Hippocampal formation (tissue), 2 donors: ENCODE measurements at regions not wholly inside any gene's neighbourhood (a gene's known extent, or its start where the extent isn't known, plus 50 kb on each side); places are given as distances from the start of the nearest gene placed in this dataset.
"Not testable (repeated sequence)": the region's sequence is repeated elsewhere in the genome, so short reads cannot be mapped to it uniquely, and the experiment has no call there.

Experiments used
- DNase-seq, 2 donors: peaks; one replicate each; lab custom pipeline; 2025; lab: John Stamatoyannopoulos, UW

DNA sequence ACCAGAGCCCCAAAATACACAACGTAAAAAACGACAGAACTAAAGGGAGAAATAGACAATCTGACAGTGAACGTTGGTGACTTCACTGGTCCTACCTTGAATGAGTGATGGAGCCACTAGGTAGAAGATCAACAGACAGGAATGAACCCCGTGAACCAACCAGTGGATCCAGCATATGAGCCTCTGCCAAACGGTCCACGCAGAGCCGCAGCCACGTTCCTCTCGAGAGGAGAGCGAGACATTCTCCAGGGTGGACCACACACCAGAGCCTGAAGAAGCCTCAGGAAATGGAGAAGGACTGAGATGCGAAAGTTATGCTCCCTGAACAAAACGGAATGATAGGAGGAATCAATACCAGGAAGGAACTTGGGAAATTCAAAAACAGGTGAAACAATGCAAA, 178.4 kb downstream of the RTP5 start:
- no peak for DNase-seq

DNA sequence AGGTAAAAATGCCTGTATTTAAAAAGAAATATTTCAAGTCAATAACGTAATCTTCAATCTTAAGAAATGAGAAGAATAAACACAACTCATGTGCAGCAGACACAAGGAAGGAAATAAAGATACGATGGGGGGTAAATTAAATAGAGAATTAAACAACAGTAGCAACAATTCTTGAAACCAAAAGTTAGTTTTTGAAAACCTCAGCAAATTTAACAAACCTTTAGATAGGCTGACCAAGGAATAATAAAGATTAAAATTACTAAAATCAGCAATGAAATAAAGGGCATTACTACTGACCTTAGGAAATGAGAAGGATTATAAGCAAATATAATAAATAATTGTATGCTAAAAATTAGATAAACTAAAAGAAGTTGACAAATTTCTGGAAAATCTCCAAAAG, 178.9 kb downstream of the RTP5 start:
- no peak for DNase-seq

DNA sequence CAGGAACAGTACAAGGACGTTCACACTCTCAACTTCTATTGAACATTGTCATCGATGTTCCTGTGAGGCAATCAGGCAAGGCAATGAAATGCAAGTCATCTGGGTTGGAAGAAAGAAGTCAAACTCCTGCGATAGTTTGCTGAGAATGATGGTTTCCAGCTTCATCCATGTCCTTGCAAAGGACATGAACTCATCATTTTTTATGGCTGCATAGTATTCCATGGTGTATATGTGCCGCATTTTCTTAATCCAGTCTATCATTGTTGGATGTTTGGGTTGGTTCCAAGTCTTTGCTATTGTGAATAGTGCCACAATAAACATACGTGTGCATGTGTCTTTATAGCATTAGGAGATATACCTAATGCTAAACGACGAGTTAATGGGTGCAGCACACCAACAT, 180.0 kb downstream of the RTP5 start:
- not testable (repeated sequence) for DNase-seq

DNA sequence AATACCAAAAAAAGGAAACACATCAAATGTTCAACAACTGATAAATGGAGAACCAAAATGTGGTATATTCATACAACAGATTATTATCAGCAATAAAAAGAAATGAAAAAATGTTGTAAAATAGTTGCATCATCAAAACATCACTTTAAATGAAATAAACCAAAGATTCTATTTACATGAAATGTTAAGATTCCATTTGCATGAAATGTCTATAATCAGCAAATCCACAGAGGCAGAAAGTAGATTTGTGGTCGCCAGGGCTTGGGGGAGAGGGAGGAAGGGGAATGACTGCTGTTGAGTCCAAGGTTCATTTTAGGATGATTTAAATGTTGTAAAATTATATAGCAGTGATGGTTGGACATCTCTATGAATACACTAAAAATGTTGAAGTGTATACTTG, 181.9 kb downstream of the RTP5 start:
- no peak for DNase-seq

DNA sequence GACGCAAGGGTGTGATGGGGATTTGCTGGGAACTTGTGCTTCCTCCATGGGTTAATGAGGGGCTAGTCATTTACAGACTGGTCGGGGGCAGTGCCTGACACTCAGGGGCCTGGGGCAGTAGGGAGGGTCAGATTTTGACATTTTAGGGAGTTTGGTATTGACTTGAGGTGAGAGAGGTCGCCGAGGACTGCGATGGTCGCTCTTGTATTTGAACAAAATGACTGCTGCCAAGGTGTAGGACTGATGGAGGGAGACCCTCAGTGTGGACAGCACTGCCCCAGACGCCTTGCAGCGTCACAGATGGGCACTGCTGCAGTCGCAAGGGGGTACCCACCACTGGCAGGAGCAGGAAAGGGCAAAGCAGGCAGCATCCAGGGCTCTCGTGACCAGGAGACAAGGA, 182.9 kb downstream of the RTP5 start:
- DNase-seq: no peak

DNA sequence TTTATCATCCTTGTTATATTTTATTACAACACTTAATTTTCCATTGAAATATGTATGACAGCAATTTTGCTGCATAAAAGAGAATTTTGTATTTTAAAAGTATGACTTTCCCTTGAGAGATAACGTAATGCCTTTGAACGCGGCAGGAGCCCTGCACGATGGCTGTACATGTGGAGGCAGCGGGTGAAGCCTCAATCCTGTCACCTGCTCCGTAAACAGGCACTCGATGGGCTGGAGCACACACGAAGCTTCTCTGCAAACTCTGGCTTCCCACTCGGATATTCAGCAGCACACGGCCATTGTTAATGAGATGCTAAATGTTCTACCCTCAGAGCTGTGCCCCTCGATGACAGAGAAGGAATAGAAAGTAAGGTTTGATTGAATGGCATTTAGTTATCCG, 184.4 kb downstream of the RTP5 start:
- no peak for DNase-seq

DNA sequence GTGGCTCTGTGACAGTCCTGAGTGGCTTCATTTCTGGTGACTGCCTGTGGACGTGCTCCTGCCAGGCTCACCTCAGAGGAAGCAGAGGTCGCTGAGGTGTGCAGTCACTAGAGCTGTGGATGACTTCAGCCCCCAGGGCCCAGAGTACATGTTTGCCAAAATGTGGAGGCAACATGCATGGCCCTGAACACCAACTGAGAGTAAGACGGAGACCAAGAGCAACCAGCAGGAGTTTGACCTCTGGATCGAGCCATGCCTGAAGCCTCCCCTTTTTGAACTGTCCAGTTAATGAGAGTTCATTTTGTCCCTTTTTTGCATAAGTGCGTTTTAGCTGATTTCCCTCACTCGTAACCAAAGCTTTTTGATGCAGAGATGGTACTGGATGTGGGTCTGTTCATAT, 184.9 kb downstream of the RTP5 start:
- no peak for DNase-seq

DNA sequence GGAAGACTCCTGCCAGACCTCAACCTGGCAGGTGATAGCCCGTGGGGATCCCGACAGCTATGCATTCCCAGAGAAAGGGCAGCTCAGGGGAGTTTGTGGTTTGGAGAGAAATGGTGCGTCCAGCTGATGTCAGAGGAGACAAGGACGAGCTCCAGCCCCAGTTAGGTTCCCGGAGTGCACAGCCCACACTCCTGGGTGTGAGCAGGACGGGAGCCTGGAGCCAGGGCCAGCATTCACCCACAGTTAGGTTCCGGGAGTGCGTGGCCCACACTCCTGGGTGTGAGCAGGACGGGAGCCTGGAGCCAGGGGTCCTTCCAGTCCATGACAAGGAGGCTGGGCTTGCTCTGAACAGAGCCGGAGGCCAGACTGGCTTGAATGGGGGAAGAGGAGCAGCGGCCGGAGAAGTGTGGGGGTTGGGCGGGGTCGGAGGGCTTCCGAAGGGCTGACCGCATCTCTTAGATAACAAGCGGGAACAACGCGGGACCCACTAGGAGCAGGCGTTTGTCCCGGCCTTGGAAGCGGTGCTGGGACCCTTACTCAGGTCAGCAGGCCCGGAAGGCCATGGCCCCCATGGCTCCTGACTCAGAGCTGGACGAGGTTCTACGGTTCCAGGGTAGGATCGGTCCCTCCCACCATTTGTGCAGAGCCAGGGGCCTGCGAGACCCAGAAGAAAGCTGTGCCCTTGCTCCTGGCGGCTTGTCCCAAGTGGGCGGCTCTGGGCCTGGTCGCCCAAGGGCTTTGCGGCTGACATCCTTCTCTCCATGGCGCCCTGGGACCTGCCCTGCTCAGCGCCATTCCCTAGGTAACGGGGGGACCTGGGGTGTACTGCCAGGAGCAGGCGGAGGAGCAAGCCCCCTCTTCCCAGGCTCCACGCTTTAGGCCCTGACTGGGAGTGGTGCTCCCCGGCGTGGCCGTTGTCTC, 185.6 kb downstream of the RTP5 start:
- DNase-seq: no peak

DNA sequence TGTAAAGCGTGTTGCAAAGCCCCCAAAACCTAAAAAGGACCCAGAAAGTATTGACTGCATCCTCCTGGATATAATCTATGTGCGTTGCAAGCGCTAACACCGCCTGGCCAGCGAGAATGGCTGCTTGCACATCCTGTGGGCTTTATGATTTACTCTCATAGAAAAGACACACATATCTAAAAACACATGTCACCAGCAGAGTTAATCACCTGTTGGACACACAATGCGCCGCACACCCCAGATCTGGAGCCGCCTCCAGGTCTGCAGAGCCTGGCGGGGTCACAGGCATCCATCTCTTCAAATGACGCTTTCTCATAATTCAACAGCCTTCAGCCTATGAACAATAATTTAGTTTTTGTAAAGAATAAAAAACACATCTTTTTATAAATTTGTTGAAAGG, 186.5 kb downstream of the RTP5 start:
- DNase-seq: no peak

DNA sequence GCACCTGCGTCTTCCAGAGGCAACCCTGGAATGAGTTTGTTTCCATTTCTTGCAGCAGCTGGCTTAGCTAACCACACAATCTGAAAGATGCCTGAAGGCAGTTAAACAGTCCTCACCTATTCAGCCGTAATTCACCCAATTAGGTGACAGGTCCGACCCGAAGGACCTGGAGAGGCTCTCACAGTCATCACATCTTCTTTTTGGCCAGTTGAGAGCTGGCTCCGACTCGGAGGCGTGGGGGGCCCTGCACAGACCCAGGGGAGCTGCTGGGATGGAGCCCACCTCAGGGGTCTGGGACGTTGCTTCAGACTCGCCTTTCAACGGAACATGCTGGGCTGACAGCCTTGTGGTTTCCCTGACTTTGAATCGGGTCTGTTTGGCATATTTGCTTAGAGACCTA, 187.3 kb downstream of the RTP5 start:
- no peak for DNase-seq

DNA sequence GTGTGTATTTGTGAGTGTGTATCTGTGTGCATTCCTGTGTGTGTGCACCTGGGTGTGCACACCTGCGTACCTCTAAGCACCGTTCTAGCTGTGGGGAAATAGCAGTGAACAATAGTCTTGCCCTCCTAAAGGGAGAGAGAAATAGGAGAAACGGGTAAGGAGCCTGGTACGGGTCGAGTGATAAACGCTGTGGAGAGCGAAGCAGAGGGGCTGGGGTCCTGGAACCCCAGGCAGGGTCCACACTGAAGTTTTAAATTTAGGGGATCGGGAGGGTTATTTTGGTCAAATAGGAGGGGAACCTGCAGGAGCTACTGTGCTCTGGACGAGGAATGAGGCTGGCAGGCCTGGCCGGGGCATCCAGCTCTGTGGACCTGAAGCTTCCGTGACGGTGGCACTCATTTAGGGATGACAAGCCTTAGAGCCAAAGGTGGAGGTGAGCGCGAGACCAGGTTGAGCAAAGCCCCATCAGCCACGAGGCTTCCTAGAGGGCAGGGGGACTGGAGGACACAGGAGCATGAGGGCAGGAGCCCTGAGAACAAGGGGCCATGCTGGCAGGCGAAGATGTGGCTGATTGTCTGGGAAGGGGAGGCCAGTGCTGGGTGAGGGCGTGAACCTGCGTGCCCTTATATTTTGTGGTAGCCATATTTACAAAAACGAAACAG, 188.0 kb downstream of the RTP5 start:
- DNase-seq: no peak

DNA sequence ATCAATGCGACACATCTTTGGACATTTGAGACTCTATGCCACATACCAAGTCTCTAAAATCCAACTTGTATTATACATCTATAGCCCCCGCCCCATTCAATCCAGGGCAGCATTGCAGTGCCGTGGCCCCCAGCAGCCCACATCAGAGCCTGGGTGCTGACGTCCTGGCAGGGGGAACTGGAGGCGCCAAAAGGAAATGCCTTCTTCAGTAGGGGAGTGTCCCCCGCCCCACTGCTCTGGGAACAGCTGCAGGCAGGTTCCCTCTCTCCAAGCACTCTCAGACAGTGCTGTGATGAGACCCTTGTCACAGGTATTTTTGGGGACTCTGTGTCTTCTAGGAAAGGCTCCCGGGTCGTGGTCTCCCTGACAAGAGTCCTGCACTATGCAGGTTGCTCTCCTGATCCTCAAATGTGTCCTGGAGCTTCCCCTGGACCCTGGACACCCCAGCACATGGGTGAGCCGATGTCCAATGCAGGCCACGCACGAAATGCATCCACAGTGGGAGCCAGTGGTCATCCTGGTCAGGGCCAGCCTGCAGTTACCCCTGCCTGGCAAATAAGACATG, 188.7 kb downstream of the RTP5 start:
- DNase-seq: no peak

DNA sequence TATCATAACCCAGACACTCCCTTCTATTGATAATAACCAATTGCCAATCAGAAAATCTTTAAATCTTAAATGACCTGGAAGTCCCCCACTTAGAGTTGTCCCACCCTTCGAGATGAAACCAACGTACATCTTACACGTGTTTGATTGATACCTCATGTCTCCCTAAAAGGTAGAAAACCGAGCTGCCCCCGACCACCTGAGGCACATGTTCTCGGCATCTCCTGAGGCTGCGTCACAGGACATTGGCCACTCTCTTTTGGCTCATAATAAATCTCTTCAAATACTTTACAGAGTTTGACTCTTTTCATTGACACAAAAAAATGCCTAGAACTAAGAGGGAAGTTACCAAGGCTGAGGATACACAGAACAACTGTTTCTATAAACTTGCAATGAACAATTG, 190.0 kb downstream of the RTP5 start:
- no peak for DNase-seq

DNA sequence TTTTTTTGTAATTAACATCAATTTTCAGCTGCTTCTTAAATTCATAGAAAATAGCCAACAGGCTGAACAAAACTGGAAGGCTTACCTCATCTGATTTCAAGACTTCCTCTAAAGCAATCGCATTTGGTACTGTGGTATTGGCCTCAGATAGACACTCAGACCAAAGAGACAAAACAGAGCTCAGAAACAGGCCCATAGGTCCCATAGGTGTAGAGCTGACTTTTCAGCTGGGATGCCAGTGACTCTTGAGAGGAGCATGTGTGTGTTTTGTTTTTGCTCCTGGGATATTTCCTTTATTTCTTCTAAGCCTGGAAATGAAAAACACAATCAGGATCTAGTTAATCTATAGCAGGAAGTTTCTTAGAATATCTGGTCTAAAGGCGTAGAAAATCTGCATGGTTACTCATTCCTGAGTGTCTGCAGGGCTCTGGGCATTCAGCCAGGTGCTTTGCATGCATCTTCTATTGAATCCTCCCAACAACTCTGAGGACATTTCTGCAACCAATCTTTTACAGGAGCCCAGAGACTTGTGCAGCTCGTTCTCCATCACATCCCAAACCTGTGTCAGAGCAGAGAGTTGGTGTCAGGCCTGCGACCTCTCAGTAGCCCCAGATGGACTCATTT, 190.8 kb downstream of the RTP5 start:
- DNase-seq: no peak

DNA sequence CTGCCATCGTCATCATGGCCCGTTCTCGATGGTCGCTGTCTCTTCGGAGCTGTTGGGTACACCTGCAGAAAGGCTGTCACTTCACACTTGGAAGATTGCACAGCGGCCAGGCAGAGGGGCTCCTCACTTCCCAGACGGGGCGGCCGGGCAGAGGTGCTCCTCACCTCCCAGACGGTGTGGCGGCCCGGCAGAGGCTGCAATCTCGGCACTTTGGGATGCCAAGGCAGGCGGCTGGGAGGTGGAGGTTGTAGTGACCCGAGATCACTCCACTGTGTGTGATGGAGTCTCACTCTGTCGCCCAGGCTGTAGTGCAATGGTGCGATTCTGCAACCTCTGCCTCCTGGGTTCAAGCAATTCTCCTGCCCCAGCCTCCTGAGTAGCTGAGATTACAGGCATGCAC, 192.4 kb downstream of the RTP5 start:
- not testable (repeated sequence) for DNase-seq

DNA sequence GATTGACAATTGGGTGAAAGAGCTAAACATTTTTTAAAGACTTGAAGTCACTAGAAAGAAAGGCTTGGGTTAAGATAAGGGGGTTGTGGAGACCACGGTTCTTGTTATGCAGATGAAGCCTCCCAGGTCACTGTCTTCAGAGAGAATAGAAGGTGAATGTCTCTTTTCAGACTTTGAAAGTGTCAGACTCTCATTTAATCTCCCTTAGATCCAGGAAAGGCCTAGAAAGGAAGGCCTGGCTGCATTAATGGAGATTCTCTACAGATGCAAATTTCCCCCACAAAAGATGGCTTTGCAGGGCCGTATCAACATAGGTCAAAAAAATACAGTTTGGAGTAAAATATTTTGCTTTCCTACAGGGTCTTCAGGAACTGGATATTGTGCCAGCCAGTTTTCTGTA, 193.9 kb downstream of the RTP5 start:
- no peak for DNase-seq

DNA sequence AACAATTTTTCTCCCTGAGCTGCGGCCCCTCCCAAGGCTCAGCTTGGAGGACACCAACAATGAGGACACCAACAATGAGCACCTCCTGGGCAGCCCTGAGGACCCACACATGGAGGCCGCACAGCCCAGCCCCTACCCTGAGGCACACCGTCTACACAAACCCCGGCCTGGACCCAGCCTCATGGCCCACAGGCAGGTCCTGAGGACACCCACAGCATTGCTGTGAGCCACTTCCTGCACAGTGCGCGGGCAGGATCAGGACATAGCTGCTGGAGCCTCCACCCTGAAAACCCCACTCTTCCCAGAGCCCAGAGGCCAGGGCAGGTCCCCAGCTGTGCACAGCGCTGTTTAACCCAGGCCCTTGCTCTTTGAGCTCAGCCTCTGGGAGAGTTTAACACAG, 194.3 kb downstream of the RTP5 start:
- DNase-seq: no peak

DNA sequence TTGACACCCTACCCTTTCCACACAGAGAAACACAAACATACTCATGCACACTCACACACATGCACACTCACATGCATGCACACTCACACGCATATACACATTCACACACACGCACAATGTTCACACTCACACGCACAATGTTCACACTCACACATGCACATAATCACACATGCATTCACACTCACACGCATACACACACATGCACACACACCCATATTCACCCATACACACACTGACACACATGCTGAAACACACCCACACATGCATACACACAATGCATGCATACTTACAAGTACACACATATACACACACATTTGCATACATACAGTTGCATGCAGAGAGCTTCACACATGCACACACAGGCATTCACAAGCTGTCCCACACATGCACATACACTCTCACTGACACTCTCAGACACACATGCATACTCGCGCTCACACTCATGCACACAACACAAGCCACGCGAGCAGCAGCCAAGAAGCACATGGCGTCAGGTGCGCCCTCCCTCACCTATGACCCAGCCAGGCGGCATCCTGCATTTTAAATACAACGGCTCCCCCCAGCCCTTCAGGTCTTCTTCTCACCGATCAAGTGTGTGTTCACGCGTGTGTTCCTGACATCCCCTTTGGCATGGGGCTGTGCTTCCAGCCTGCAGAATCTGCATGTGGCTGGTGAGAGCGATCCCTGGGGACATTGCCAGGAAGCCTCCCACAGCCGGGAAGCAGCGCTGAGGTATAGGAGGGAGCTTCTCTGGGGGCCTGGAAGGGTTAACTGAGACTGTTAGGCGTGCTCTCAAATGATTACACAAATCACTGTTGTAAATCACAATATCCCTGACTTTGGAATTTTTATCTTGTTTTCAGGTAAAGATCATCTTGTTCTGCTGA, 195.1 kb downstream of the RTP5 start:
- no peak for DNase-seq

DNA sequence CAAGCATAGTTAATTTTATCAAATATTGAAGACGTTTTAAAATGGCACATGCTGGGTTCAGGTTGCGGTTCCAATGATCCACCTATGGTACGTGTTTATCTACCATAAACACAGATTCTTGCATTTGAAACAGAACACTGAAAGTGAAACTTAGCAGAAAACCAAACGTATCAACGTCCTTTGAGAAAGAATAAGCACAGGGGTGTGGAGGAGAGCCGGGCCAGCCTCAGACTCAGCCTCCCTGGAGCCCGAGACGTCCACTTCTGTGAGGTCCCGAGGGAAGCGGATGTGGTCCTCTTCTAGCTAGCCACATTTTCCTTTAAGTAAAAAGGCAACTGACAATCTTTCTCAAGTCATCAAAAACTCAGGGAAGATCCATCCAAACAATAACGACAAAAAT, 195.9 kb downstream of the RTP5 start:
- no peak for DNase-seq

DNA sequence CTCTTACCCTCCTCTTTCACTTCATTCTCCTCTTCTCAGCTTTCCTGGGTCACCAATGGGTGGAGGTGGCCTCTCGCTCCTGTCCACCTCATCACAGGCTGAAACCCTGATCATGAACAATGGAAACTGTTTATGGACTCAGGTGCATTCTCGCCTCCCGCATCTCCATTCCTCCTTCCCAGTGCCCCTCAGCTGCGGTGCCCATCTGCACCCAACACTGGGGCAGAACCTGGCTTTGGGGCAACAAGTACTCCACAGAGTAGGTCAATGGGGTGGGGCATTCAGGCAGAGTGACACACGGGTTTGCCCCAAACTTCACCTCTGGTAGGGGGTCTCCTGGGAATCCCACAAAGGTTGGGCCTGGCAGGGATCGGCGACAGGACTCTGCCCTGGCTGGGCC, 199.5 kb downstream of the RTP5 start:
- no peak for DNase-seq

DNA sequence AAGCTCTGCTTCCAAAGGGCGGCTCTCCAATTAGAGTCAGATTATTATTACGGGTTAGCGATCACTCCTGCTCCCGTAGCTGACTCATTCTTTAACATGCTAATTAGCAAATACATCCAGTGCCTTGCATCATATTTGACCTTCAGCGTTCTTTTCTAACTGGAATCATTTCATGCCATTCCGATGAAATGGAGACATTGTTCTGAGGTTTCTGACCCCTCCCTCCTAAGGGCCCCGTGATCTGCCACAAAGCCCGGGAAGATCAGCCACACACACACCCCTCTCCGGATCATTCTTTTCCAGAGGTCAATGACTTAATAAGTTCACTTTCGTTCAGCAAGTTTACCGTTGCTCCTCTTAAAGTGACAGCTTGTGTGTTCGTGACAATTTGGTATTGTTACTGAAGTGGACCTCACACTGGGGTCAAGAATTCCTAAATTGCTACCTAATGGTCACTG, 200.4 kb downstream of the RTP5 start:
- DNase-seq: peak in 1 of 2 donors; percentile 10

DNA sequence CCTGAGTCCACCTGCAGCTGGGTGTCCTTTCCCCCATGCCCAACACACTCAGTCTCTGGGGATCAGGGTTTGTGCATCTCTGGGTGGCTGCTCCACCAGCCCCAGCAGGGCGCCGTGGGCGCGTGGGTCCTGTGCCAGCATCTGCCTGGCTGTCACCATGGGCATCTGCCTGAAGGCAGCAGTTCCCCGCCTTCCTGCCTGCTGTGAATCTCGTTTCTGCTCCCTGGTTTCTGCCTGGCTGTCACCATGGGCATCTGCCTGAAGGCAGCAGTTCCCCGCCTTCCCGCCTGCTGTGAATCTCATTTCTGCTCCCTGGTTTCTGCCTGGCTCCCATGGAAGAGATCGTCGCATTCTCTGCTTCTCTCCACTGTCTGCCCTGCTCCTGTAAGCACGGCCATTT, 201.2 kb downstream of the RTP5 start:
- DNase-seq: peak in 1 of 2 donors; percentile 29
